ENCODE measurements at regions not wholly inside any gene's neighbourhood (a gene's known extent, or its start where the extent isn't known, plus 50 kb on each side); places are given as distances from the start of the nearest gene placed in this dataset.
"Not testable (repeated sequence)": the region's sequence is repeated elsewhere in the genome, so short reads cannot be mapped to it uniquely, and the experiment has no call there.

DNA sequence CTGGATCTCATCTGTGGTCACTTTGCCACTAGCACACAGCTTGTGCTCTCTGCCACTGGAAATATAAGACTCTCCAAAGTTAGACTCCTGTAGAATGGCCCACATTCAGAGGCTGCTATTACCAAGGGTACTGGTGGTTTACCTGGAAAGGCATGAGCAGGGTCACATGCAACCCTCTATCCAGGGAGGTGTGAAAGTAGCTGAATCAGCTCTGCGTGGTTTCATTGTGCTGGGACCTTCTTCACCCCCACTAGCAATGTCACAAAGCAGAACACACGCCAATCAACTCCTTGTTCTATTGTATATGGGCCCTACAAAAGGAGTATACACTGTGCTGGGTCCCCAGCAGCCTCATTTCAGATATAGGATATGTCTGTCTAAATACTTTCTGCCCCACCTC is 353.6 kb upstream of the AUTS2 start:
- Histone ChIP-seq H2AFZ (ENCODE audit: low read length) (no peak overlapping the region), H4K20me1 (ENCODE audit: insufficient read depth, low read length, poor library complexity, severe bottlenecking) (no peaks in the 10 kb centered on the region), H3K4me2 (ENCODE audit: low read depth, low read length, poor library complexity, severe bottlenecking) (no peak overlapping the region), H3K27me3 (ENCODE audit: insufficient read depth, low read length, poor library complexity, severe bottlenecking) (no peaks in the 10 kb centered on the region), H3K4me3 (ENCODE audit: low read length, poor library complexity, severe bottlenecking) (no peak overlapping the region), H3K9me2 (replicated peaks; ENCODE audit: low read depth, low read length) (no peaks in the 10 kb centered on the region), H3K79me2 (ENCODE audit: insufficient read depth, low read length) (no peaks in the 10 kb centered on the region), H3F3A (ENCODE audit: low read depth) (no peaks in the 10 kb centered on the region), H3K4me1 (ENCODE audit: insufficient read depth, low read length, poor library complexity, severe bottlenecking) (no peaks in the 10 kb centered on the region), H3K9ac (ENCODE audit: low read depth, low read length, poor library complexity, severe bottlenecking) (no peak overlapping the region), H3K36me3 (ENCODE audit: insufficient read depth, low read length) (no peaks in the 10 kb centered on the region), H3K9me3 (ENCODE audit: insufficient read depth, low read depth, low read length) (no peaks in the 10 kb centered on the region)
- TF ChIP-seq EZH2phosphoT487 (IDR thresholded peaks at IDR 0.05; ENCODE audit: borderline replicate concordance), result no peak
- TF ChIP-seq, protein P1, sequence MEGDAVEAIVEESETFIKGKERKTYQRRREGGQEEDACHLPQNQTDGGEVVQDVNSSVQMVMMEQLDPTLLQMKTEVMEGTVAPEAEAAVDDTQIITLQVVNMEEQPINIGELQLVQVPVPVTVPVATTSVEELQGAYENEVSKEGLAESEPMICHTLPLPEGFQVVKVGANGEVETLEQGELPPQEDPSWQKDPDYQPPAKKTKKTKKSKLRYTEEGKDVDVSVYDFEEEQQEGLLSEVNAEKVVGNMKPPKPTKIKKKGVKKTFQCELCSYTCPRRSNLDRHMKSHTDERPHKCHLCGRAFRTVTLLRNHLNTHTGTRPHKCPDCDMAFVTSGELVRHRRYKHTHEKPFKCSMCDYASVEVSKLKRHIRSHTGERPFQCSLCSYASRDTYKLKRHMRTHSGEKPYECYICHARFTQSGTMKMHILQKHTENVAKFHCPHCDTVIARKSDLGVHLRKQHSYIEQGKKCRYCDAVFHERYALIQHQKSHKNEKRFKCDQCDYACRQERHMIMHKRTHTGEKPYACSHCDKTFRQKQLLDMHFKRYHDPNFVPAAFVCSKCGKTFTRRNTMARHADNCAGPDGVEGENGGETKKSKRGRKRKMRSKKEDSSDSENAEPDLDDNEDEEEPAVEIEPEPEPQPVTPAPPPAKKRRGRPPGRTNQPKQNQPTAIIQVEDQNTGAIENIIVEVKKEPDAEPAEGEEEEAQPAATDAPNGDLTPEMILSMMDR (conservative IDR thresholded peaks at IDR 0.05; ENCODE audit: low read length), result no peak

- Histone ChIP-seq H3K4me1 (ENCODE audit: insufficient read depth, low read length, poor library complexity, severe bottlenecking) (no peaks in the 10 kb centered on the region), H3K9me2 (replicated peaks; ENCODE audit: low read depth, low read length) (no peaks in the 10 kb centered on the region), H3K36me3 (ENCODE audit: insufficient read depth, low read length) (no peaks in the 10 kb centered on the region), H3K4me3 (ENCODE audit: low read length, poor library complexity, severe bottlenecking) (no peak overlapping the region), H3K79me2 (ENCODE audit: insufficient read depth, low read length) (no peaks in the 10 kb centered on the region), H4K20me1 (ENCODE audit: insufficient read depth, low read length, poor library complexity, severe bottlenecking) (no peaks in the 10 kb centered on the region), H3F3A (ENCODE audit: low read depth) (no peaks in the 10 kb centered on the region), H3K9ac (ENCODE audit: low read depth, low read length, poor library complexity, severe bottlenecking) (no peak overlapping the region), H3K4me2 (ENCODE audit: low read depth, low read length, poor library complexity, severe bottlenecking) (no peak overlapping the region), H3K27me3 (ENCODE audit: insufficient read depth, low read length, poor library complexity, severe bottlenecking) (no peaks in the 10 kb centered on the region), H2AFZ (ENCODE audit: low read length) (no peak overlapping the region), H3K9me3 (ENCODE audit: insufficient read depth, low read depth, low read length) (no peaks in the 10 kb centered on the region)
- TF ChIP-seq, protein P1 (conservative IDR thresholded peaks at IDR 0.05; ENCODE audit: low read length), result no peak
- TF ChIP-seq EZH2phosphoT487 (IDR thresholded peaks at IDR 0.05; ENCODE audit: borderline replicate concordance), result no peak
Observed at GRCh38 chr7:69245646-69246045, 352.6 kb upstream of the AUTS2 start.

DNA sequence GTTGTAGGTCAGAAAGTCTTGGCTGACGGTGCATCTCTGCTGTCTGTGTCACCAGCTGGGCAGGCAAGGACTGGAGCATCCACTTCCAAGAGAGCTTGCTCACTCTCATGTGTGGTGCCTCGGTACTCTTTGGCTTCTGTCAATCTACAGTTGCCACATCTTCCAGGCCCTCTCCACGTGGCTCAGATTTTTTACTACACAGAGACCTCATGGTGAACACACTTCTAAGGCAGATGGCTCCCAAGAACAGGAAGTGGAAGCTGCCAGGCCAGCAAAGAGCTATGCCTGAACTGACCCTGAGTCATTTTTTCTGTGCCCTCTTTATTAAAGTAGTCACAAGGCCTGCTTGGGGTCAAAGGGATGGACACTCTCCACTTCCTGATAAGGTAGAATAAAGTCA is 351.5 kb upstream of the AUTS2 start:
- Histone ChIP-seq H3K27me3 (ENCODE audit: insufficient read depth, low read length, poor library complexity, severe bottlenecking) (no peaks in the 10 kb centered on the region), H3F3A (ENCODE audit: low read depth) (no peaks in the 10 kb centered on the region), H4K20me1 (ENCODE audit: insufficient read depth, low read length, poor library complexity, severe bottlenecking) (no peaks in the 10 kb centered on the region), H3K36me3 (ENCODE audit: insufficient read depth, low read length) (no peaks in the 10 kb centered on the region), H3K9me3 (ENCODE audit: insufficient read depth, low read depth, low read length) (no peaks in the 10 kb centered on the region), H2AFZ (ENCODE audit: low read length) (no peak overlapping the region), H3K4me3 (ENCODE audit: low read length, poor library complexity, severe bottlenecking) (no peak overlapping the region), H3K79me2 (ENCODE audit: insufficient read depth, low read length) (no peaks in the 10 kb centered on the region), H3K9ac (ENCODE audit: low read depth, low read length, poor library complexity, severe bottlenecking) (no peak overlapping the region), H3K4me2 (ENCODE audit: low read depth, low read length, poor library complexity, severe bottlenecking) (no peak overlapping the region), H3K4me1 (ENCODE audit: insufficient read depth, low read length, poor library complexity, severe bottlenecking) (no peaks in the 10 kb centered on the region), H3K9me2 (replicated peaks; ENCODE audit: low read depth, low read length) (no peaks in the 10 kb centered on the region)
- TF ChIP-seq, protein P1 (conservative IDR thresholded peaks at IDR 0.05; ENCODE audit: low read length), result no peak
- TF ChIP-seq EZH2phosphoT487 (IDR thresholded peaks at IDR 0.05; ENCODE audit: borderline replicate concordance), result no peak

DNA sequence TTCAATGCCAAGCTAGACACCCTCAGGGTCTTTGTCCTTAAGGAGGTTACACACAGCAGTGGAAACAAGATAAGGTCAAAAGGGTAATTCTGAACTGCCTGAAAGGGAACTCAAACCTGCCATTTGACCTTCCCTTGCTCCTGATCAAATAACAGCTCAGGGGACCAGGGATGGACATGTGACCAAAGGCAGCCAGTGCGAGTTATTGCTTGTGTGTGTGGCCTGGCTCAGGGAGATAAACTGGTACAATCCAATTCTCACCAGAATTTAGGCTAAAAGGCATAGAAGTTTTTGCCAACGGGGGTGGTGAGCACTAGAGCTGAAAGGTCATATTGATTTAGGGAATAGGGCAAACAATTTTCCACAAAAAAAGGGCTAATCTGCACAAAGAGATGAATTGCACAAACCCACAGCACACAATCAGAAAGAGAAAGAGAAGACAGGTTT is 349.9 kb upstream of the AUTS2 start:
- not testable (repeated sequence) for H3K9me3 ChIP-seq (ENCODE audit: insufficient read depth, low read depth, low read length); H3F3A ChIP-seq (ENCODE audit: low read depth); H2AFZ ChIP-seq (ENCODE audit: low read length); H3K9ac ChIP-seq (ENCODE audit: low read depth, low read length, poor library complexity, severe bottlenecking); H4K20me1 ChIP-seq (ENCODE audit: insufficient read depth, low read length, poor library complexity, severe bottlenecking); H3K36me3 ChIP-seq (ENCODE audit: insufficient read depth, low read length); H3K9me2 ChIP-seq (replicated peaks; ENCODE audit: low read depth, low read length); H3K4me3 ChIP-seq (ENCODE audit: low read length, poor library complexity, severe bottlenecking); H3K4me1 ChIP-seq (ENCODE audit: insufficient read depth, low read length, poor library complexity, severe bottlenecking); H3K27me3 ChIP-seq (ENCODE audit: insufficient read depth, low read length, poor library complexity, severe bottlenecking); H3K4me2 ChIP-seq (ENCODE audit: low read depth, low read length, poor library complexity, severe bottlenecking); H3K79me2 ChIP-seq (ENCODE audit: insufficient read depth, low read length)
